Stimulated activated effector memory CD8-positive, alpha-beta T cell treated with anti-CD3 and anti-CD28 coated beads, Interleukin-12 subunit alpha, Interleukin-12 subunit beta, amount 100 ng/mL, for 72 hours (primary cell): ENCODE measurements at regions not wholly inside any gene's neighbourhood (a gene's known extent, or its start where the extent isn't known, plus 50 kb on each side); places are given as distances from the start of the nearest gene placed in this dataset.
"Not testable (repeated sequence)": the region's sequence is repeated elsewhere in the genome, so short reads cannot be mapped to it uniquely, and the experiment has no call there.

Experiments used
- ATAC-seq: fragments of 150-1000 bp; cut with Tn5 transposase; 2 replicates; pipeline ENCODE4 v1.10.0; 2021
- DNase-seq, 2 donors: peaks; one replicate each; pipeline ENCODE4 v3.0.0; 2021 to 2022; ENCODE audit warnings: low spot score in 2 of 2
- H3K27ac Mint-ChIP-seq: one replicate; pipeline ENCODE4 v1.8.0; 2022; ENCODE audit warnings: mild to moderate bottlenecking, mixed read lengths
- H3K36me3 Mint-ChIP-seq: one replicate; pipeline ENCODE4 v1.8.0; 2022; ENCODE audit warnings: mild to moderate bottlenecking, mixed read lengths
- H3K4me1 Mint-ChIP-seq: one replicate; pipeline ENCODE4 v1.8.0; 2022; ENCODE audit warnings: mixed read lengths
- H3K4me3 Mint-ChIP-seq: one replicate; pipeline ENCODE4 v1.8.0; 2022; ENCODE audit warnings: mild to moderate bottlenecking, mixed read lengths
- H3K9me3 Mint-ChIP-seq: one replicate; pipeline ENCODE4 v1.8.0; 2022; ENCODE audit warnings: mixed read lengths

- Mint-ChIP-seq H3K9me3 (no peaks in the 10 kb centered on the region), H3K4me3 (no peak overlapping the region), H3K4me1 (no peaks in the 10 kb centered on the region), H3K36me3 (no peaks in the 10 kb centered on the region), H3K27ac (no peak overlapping the region)
- ATAC-seq (no peak), DNase-seq (no peak)
These were observed 56.6 kb downstream of the SLITRK1 start for GRCh38 chr13:83825676-83826075.

- no peaks in the 10 kb centered on the region for H3K4me1 Mint-ChIP-seq
- peak; percentile 40 for ATAC-seq
- H3K9me3 Mint-ChIP-seq: no peaks in the 10 kb centered on the region
- no peaks in the 10 kb centered on the region for H3K36me3 Mint-ChIP-seq
- no peak overlapping the region for H3K4me3 Mint-ChIP-seq
- no peak overlapping the region for H3K27ac Mint-ChIP-seq
- no peak for DNase-seq
These were observed 57.7 kb downstream of the SLITRK1 start for GRCh38 chr13:83824560-83824959.

- Mint-ChIP-seq H3K36me3 (no peaks in the 10 kb centered on the region), H3K27ac (no peak overlapping the region), H3K9me3 (no peaks in the 10 kb centered on the region), H3K4me3 (no peak overlapping the region), H3K4me1 (no peaks in the 10 kb centered on the region)
- ATAC-seq (no peak), DNase-seq (no peak)
These were observed 58.2 kb downstream of the SLITRK1 start for GRCh38 chr13:83824120-83824519.

GRCh38 chr13:83819611-83820010 lies 62.7 kb downstream of the SLITRK1 start:
- DNase-seq (no peak), ATAC-seq (no peak)
- no peaks in the 10 kb centered on the region for H3K4me1 Mint-ChIP-seq
- H3K27ac Mint-ChIP-seq: no peak overlapping the region
- no peak overlapping the region for H3K4me3 Mint-ChIP-seq
- peaks cover 2% of the 10 kb centered on the region for H3K9me3 Mint-ChIP-seq
- no peaks in the 10 kb centered on the region for H3K36me3 Mint-ChIP-seq

GRCh38 chr13:83819156-83819555 lies 63.1 kb downstream of the SLITRK1 start:
- no peak overlapping the region for H3K4me3 Mint-ChIP-seq
- no peaks in the 10 kb centered on the region for H3K36me3 Mint-ChIP-seq
- no peak for ATAC-seq
- peaks cover 2% of the 10 kb centered on the region for H3K9me3 Mint-ChIP-seq
- no peak for DNase-seq
- H3K4me1 Mint-ChIP-seq: no peaks in the 10 kb centered on the region
- no peak overlapping the region for H3K27ac Mint-ChIP-seq

- no peak overlapping the region for H3K4me3 Mint-ChIP-seq
These were observed 66.2 kb downstream of the SLITRK1 start for GRCh38 chr13:83816081-83816480.

GRCh38 chr13:83815598-83815997 lies 66.7 kb downstream of the SLITRK1 start:
- no peaks in the 10 kb centered on the region for H3K4me1 Mint-ChIP-seq
- no peak for DNase-seq
- H3K4me3 Mint-ChIP-seq: no peak overlapping the region
- peaks cover 9% of the 10 kb centered on the region for H3K9me3 Mint-ChIP-seq
- no peak overlapping the region for H3K27ac Mint-ChIP-seq
- ATAC-seq: no peak
- H3K36me3 Mint-ChIP-seq: no peaks in the 10 kb centered on the region

More at GRCh38 chr13:83816081-83816480, 66.2 kb downstream of the SLITRK1 start:
- Mint-ChIP-seq H3K9me3 (peaks cover 9% of the 10 kb centered on the region), H3K4me1 (no peaks in the 10 kb centered on the region), H3K27ac (no peak overlapping the region), H3K36me3 (no peaks in the 10 kb centered on the region)
- no peak for DNase-seq
- ATAC-seq: no peak

GRCh38 chr13:83810136-83810535 lies 72.1 kb downstream of the SLITRK1 start:
- DNase-seq: no peak
- Mint-ChIP-seq H3K27ac (no peak overlapping the region), H3K9me3 (peaks cover 7% of the 10 kb centered on the region), H3K4me3 (no peak overlapping the region), H3K4me1 (no peaks in the 10 kb centered on the region), H3K36me3 (no peaks in the 10 kb centered on the region)
- ATAC-seq: no peak

GRCh38 chr13:83804356-83804962 lies 77.8 kb downstream of the SLITRK1 start:
- Mint-ChIP-seq H3K36me3 (no peaks in the 10 kb centered on the region), H3K4me3 (no peak overlapping the region), H3K4me1 (no peaks in the 10 kb centered on the region)

GRCh38 chr13:83798731-83799130 lies 83.5 kb downstream of the SLITRK1 start:
- Mint-ChIP-seq H3K27ac (no peak overlapping the region), H3K4me3 (no peak overlapping the region), H3K36me3 (no peaks in the 10 kb centered on the region), H3K9me3 (no peaks in the 10 kb centered on the region), H3K4me1 (no peaks in the 10 kb centered on the region)
- ATAC-seq: no peak
- DNase-seq: no peak

More at GRCh38 chr13:83804356-83804962, 77.8 kb downstream of the SLITRK1 start:
- H3K9me3 Mint-ChIP-seq: no peaks in the 10 kb centered on the region
- ATAC-seq (no peak), DNase-seq (no peak)
- H3K27ac Mint-ChIP-seq: no peak overlapping the region

- Mint-ChIP-seq H3K27ac (no peak overlapping the region), H3K4me1 (no peaks in the 10 kb centered on the region), H3K9me3 (no peaks in the 10 kb centered on the region), H3K36me3 (no peaks in the 10 kb centered on the region), H3K4me3 (no peak overlapping the region)
- DNase-seq (no peak), ATAC-seq (no peak)
These were observed 85.9 kb downstream of the SLITRK1 start for GRCh38 chr13:83796364-83796763.

GRCh38 chr13:83794583-83794982 lies 87.7 kb downstream of the SLITRK1 start:
- DNase-seq: no peak
- H3K4me3 Mint-ChIP-seq: no peak overlapping the region
- no peaks in the 10 kb centered on the region for H3K4me1 Mint-ChIP-seq
- no peak for ATAC-seq
- H3K27ac Mint-ChIP-seq: no peak overlapping the region
- no peaks in the 10 kb centered on the region for H3K9me3 Mint-ChIP-seq
- H3K36me3 Mint-ChIP-seq: no peaks in the 10 kb centered on the region

GRCh38 chr13:83780227-83780626 lies 102.0 kb downstream of the SLITRK1 start:
- DNase-seq: no peak
- ATAC-seq: peak; percentile 28
- no peaks in the 10 kb centered on the region for H3K36me3 Mint-ChIP-seq
- H3K27ac Mint-ChIP-seq: no peak overlapping the region
- H3K9me3 Mint-ChIP-seq: no peaks in the 10 kb centered on the region
- H3K4me1 Mint-ChIP-seq: no peaks in the 10 kb centered on the region
- no peak overlapping the region for H3K4me3 Mint-ChIP-seq

GRCh38 chr13:83773961-83774360 lies 108.3 kb downstream of the SLITRK1 start:
- H3K4me1 Mint-ChIP-seq: no peaks in the 10 kb centered on the region
- no peak overlapping the region for H3K27ac Mint-ChIP-seq
- DNase-seq: no peak
- no peak overlapping the region for H3K4me3 Mint-ChIP-seq
- H3K36me3 Mint-ChIP-seq: no peaks in the 10 kb centered on the region
- H3K9me3 Mint-ChIP-seq: peaks cover 5% of the 10 kb centered on the region
- ATAC-seq: no peak

- H3K27ac Mint-ChIP-seq: no peak overlapping the region
- H3K36me3 Mint-ChIP-seq: no peaks in the 10 kb centered on the region
- no peaks in the 10 kb centered on the region for H3K4me1 Mint-ChIP-seq
- no peak for DNase-seq
- no peak overlapping the region for H3K4me3 Mint-ChIP-seq
- no peak for ATAC-seq
- peaks cover 9% of the 10 kb centered on the region for H3K9me3 Mint-ChIP-seq
These were observed 116.5 kb downstream of the SLITRK1 start for GRCh38 chr13:83765796-83766195.

- ATAC-seq (no peak), DNase-seq (no peak)
- H3K4me3 Mint-ChIP-seq: no peak overlapping the region
- H3K4me1 Mint-ChIP-seq: no peaks in the 10 kb centered on the region
- no peaks in the 10 kb centered on the region for H3K9me3 Mint-ChIP-seq
- H3K36me3 Mint-ChIP-seq: no peaks in the 10 kb centered on the region
- no peak overlapping the region for H3K27ac Mint-ChIP-seq
These were observed 120.6 kb downstream of the SLITRK1 start for GRCh38 chr13:83761631-83762030.

- not testable (repeated sequence) for H3K36me3 Mint-ChIP-seq, H3K9me3 Mint-ChIP-seq, DNase-seq, H3K27ac Mint-ChIP-seq, ATAC-seq, H3K4me1 Mint-ChIP-seq, H3K4me3 Mint-ChIP-seq
These were observed 127.1 kb downstream of the SLITRK1 start for GRCh38 chr13:83755210-83755609.
